Sigmoid colon (tissue), 4 donors: ENCODE measurements at regions not wholly inside any gene's neighbourhood (a gene's known extent, or its start where the extent isn't known, plus 50 kb on each side); places are given as distances from the start of the nearest gene placed in this dataset.

Source experiments
- CTCF ChIP-seq, 4 experiments: fragments of 450-650 bp in 3 of 4; fragments of 200-600 bp in 1 of 4; IDR thresholded peaks; one replicate each; pipeline ENCODE4 v1.5.1; 2016 to 2019; ENCODE audit warnings: antibody characterized with exemption in 4 of 4, mild to moderate bottlenecking in 3 of 4, moderate library complexity in 2 of 4
- POLR2AphosphoS5 ChIP-seq, 4 donors: sonication (generic); formaldehyde crosslinking; IDR thresholded peaks; one replicate each; pipeline ENCODE4 v1.6.1; 2017; ENCODE audit warnings: antibody characterized with exemption in 4 of 4

DNA sequence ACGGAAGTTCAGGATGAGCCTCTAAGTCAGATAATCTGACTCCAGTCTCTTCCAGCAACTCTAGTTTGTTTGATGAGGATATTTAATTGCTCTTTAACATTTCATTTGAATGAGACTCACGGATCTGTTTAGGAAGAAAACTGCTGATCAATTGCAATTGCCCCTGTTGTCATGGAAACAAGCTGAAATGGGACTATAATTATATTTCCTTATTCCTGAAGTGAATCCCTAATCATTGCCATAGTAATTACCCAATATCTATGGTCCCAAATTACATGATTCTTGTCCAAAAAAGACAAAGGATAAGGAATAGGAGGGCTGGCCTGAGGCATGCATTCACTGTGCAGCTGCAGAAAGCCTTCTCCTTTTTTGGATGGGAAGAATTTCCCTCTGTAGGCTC is 105.3 kb downstream of the AASDH start:
- TF ChIP-seq POLR2AphosphoS5 (IDR thresholded peaks at IDR 0.05) (no peak), CTCF (IDR thresholded peaks at IDR 0.05) (no peak)
